Mucosa of descending colon (tissue), 3 donors: ENCODE measurements at regions not wholly inside any gene's neighbourhood (a gene's known extent, or its start where the extent isn't known, plus 50 kb on each side); places are given as distances from the start of the nearest gene placed in this dataset.

Experiments
- ATAC-seq: fragments of 200-7000 bp; cut with Tn5 transposase; one replicate; pipeline ENCODE4 v1.9.1; 2020; ENCODE audit warnings: mild to moderate bottlenecking, moderate library complexity
- DNase-seq, 3 donors: peaks; one replicate each; pipeline ENCODE4 v3.0.0-alpha.2; 2020
- H3K36me3 ChIP-seq: fragments of 200-600 bp; one replicate; pipeline ENCODE4 v1.8.0; 2021; ENCODE audit warnings: low read depth, mild to moderate bottlenecking
- H3K4me1 ChIP-seq: fragments of 200-600 bp; one replicate; pipeline ENCODE4 v1.8.0; 2021; ENCODE audit warnings: low read depth, mild to moderate bottlenecking
- H3K4me3 ChIP-seq: fragments of 200-600 bp; one replicate; pipeline ENCODE4 v1.8.0; 2021; ENCODE audit warnings: mild to moderate bottlenecking
- H3K9me3 ChIP-seq: fragments of 200-600 bp; one replicate; pipeline ENCODE4 v1.8.0; 2021; ENCODE audit warnings: mild to moderate bottlenecking
- intact Hi-C, 2 donors: fragments of 100-400 bp; cut with DNase I in 1 of 2; cut with micrococcal nuclease in 1 of 2; formaldehyde crosslinking; loops; one replicate each; pipeline versions ENCODE4 v1.11.0 to v1.11.1; 2022; cut with DNase I, micrococcal nuclease
- TF ChIP-seq, protein P1 (sequence below): fragments of 200-600 bp; IDR thresholded peaks from one replicate; pipeline ENCODE4 v1.8.0; 2022; ENCODE audit warnings: antibody characterized with exemption, mild to moderate bottlenecking
- donor health status: DM: no; HTN: no; CAD: no; lungs with moderate emphysema.
- donor health status: DM: no; HTN: no; CAD: no.
- donor health status: DM: no; HTN: yes; CAD: no.

GRCh38 chr9:12554636-12555035 lies 138.5 kb upstream of the TYRP1 start:
- Histone ChIP-seq H3K9me3 (no peaks in the 10 kb centered on the region), H3K36me3 (no peaks in the 10 kb centered on the region), H3K4me1 (no peaks in the 10 kb centered on the region), H3K4me3 (no peak overlapping the region)
- DNase-seq, result no peak
- no peak for ATAC-seq
- intact Hi-C loops, result no loop called here
- TF ChIP-seq, protein P1, sequence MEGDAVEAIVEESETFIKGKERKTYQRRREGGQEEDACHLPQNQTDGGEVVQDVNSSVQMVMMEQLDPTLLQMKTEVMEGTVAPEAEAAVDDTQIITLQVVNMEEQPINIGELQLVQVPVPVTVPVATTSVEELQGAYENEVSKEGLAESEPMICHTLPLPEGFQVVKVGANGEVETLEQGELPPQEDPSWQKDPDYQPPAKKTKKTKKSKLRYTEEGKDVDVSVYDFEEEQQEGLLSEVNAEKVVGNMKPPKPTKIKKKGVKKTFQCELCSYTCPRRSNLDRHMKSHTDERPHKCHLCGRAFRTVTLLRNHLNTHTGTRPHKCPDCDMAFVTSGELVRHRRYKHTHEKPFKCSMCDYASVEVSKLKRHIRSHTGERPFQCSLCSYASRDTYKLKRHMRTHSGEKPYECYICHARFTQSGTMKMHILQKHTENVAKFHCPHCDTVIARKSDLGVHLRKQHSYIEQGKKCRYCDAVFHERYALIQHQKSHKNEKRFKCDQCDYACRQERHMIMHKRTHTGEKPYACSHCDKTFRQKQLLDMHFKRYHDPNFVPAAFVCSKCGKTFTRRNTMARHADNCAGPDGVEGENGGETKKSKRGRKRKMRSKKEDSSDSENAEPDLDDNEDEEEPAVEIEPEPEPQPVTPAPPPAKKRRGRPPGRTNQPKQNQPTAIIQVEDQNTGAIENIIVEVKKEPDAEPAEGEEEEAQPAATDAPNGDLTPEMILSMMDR, result no peak

- intact Hi-C loops, result no loop called here
- TF ChIP-seq, protein P1, result no peak
- Histone ChIP-seq H3K4me1 (no peaks in the 10 kb centered on the region), H3K36me3 (no peaks in the 10 kb centered on the region), H3K4me3 (no peak overlapping the region), H3K9me3 (no peaks in the 10 kb centered on the region)
- DNase-seq (no peak), ATAC-seq (no peak)
Measured at GRCh38 chr9:12566404-12567090, 126.6 kb upstream of the TYRP1 start.

- TF ChIP-seq, protein P1, result no peak
- Histone ChIP-seq H3K4me1 (no peaks in the 10 kb centered on the region), H3K4me3 (no peak overlapping the region), H3K36me3 (no peaks in the 10 kb centered on the region), H3K9me3 (no peaks in the 10 kb centered on the region)
- no peak for ATAC-seq
- intact Hi-C loops, result no loop called here
- DNase-seq, result no peak
Measured at GRCh38 chr9:12584656-12585522, 108.3 kb upstream of the TYRP1 start.

GRCh38 chr9:12595400-12595799 lies 97.8 kb upstream of the TYRP1 start:
- TF ChIP-seq, protein P1, result no peak
- no peak overlapping the region for H3K4me3 ChIP-seq
- H3K9me3 ChIP-seq, result no peaks in the 10 kb centered on the region
- no peaks in the 10 kb centered on the region for H3K4me1 ChIP-seq
- intact Hi-C loops, result no loop called here
- ATAC-seq (no peak), DNase-seq (no peak)
- no peaks in the 10 kb centered on the region for H3K36me3 ChIP-seq

DNA sequence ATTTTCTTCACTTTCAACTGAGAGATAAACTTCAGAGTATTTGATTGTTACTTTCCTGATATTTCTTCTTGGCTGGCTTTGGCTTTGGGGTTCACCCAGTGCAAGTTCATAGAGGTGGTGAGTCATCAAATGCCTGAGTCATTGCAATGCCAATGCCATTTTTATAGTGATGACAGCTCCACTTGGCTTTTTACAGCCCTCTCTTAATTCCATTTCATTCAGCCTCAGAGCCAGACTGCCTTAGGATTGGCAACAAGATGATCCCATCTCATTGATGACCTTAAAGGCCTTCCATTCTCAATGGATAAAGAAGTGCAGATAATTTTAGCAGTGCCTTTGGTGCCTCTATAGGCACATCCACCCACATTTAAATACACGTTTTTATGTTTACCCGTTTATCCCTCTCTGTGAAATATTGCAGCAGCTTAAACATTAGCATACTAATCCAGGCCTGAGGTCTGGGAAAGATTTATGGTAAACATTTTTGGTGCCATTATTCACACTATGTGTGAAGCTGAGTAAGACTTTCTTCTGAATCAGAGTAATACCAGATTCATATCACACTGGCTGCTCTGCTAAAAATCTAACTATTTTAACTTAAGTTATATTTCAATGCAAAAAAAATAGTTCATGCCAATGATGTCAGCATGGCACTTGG lies 88.9 kb upstream of the TYRP1 start:
- H3K36me3 ChIP-seq, result no peaks in the 10 kb centered on the region
- no peak overlapping the region for H3K4me3 ChIP-seq
- intact Hi-C loops, result no loop called here
- H3K9me3 ChIP-seq, result no peaks in the 10 kb centered on the region
- H3K4me1 ChIP-seq, result no peaks in the 10 kb centered on the region
- DNase-seq (no peak), ATAC-seq (no peak)
- TF ChIP-seq, protein P1, result no peak
